Suprapubic skin (tissue), 4 donors: ENCODE measurements at regions not wholly inside any gene's neighbourhood (a gene's known extent, or its start where the extent isn't known, plus 50 kb on each side); places are given as distances from the start of the nearest gene placed in this dataset.

Experiments used
- CTCF ChIP-seq, 2 donors: fragments of 200-600 bp in 1 of 2; fragments of 450-650 bp in 1 of 2; sonication (generic) in 1 of 2; IDR thresholded peaks; one replicate each; pipeline ENCODE4 v1.5.1; 2016 to 2019; ENCODE audit warnings: antibody characterized with exemption in 2 of 2, mild to moderate bottlenecking in 1 of 2, moderate library complexity in 1 of 2
- POLR2A ChIP-seq, 2 donors: fragments of 450-650 bp; IDR thresholded peaks; one replicate each; pipeline ENCODE4 v1.6.1; 2017; ENCODE audit warnings: antibody characterized with exemption in 2 of 2, mild to moderate bottlenecking in 2 of 2, moderate library complexity in 2 of 2
- POLR2AphosphoS5 ChIP-seq, 3 donors: sonication (generic); formaldehyde crosslinking; IDR thresholded peaks; one replicate each; pipeline ENCODE4 v1.6.1; 2017; ENCODE audit warnings: antibody characterized with exemption in 3 of 3

GRCh38 chr16:75837264-75837663 lies 111.0 kb upstream of the CPHXL start:
- TF ChIP-seq CTCF (IDR thresholded peaks at IDR 0.05) (no peak), POLR2A (IDR thresholded peaks at IDR 0.05) (no peak), POLR2AphosphoS5 (IDR thresholded peaks at IDR 0.05) (no peak)
